ENCODE measurements at regions not wholly inside any gene's neighbourhood (a gene's known extent, or its start where the extent isn't known, plus 50 kb on each side); places are given as distances from the start of the nearest gene placed in this dataset.
A peak's percentile ranks its signal among the peaks of the same experiment; 100 is the strongest.

DNA sequence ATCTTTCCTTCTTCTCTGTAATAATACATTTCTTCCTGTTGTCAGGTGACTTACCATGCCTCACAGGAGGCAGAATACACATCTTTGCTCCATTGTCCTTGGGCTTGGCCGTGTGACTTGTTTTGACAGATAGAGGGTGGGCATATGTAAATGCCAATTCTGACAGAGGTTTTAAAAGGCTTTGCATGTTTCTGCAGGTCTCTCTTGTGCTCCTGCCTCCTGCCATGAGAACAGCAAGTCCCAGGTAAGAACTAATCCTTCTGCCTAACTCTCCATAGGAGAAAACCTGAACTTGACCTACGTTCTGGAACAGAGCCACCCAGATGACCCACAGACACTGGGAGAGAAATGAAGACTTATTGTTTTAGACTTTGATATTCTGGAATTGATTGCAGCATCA is 88.7 kb upstream of the TNFSF11 start:
- H3K36me3 ChIP-seq (replicated peaks): no peaks in the 10 kb centered on the region
- DNase-seq: no peak
- H3K4me3 ChIP-seq (ENCODE audit: low read depth, low read length): no peak overlapping the region

DNA sequence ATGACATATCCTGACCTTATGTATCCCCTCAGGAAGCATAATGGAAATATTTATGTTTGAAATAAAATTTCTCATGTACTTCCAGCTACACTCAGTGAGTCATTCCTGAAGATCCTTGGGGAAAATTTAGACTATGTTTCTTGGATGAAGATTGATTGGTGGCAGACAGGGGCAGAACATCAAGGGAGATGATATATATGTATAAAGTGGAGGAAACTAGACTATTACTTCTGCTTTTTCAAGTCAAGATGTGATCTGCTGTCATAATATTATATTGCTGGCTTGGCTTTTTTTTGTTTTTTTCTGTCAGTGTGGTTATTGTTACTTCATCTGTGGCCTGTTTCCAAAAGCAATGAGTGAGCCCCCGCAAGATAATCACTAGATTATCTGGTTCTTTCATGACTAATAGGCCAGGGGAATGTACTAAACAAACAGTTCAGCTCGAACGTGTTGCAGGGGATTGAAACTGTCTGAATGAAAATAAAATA is 87.2 kb upstream of the TNFSF11 start:
- Histone ChIP-seq H3K27ac (peak overlapping the region; percentile 95), H3K27me3 (replicated peaks) (no peaks in the 10 kb centered on the region), H3K4me3 (ENCODE audit: low read depth, low read length) (no peak overlapping the region), H3K36me3 (replicated peaks) (no peaks in the 10 kb centered on the region)
- TF ChIP-seq, protein P1, sequence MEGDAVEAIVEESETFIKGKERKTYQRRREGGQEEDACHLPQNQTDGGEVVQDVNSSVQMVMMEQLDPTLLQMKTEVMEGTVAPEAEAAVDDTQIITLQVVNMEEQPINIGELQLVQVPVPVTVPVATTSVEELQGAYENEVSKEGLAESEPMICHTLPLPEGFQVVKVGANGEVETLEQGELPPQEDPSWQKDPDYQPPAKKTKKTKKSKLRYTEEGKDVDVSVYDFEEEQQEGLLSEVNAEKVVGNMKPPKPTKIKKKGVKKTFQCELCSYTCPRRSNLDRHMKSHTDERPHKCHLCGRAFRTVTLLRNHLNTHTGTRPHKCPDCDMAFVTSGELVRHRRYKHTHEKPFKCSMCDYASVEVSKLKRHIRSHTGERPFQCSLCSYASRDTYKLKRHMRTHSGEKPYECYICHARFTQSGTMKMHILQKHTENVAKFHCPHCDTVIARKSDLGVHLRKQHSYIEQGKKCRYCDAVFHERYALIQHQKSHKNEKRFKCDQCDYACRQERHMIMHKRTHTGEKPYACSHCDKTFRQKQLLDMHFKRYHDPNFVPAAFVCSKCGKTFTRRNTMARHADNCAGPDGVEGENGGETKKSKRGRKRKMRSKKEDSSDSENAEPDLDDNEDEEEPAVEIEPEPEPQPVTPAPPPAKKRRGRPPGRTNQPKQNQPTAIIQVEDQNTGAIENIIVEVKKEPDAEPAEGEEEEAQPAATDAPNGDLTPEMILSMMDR (IDR thresholded peaks at IDR 0.05; ENCODE audit: low read depth, low read length, missing control alignments): no peak
- DNase-seq: peak; percentile 92
- in situ Hi-C loops (cut with HindIII; ENCODE audit: low pct_ligation_motif_present, low sequenced_read_pairs): no loop called here

More for the DNA sequence above, 88.7 kb upstream of the TNFSF11 start:
- in situ Hi-C loops (cut with HindIII; ENCODE audit: low pct_ligation_motif_present, low sequenced_read_pairs): no loop called here
- H3K27me3 ChIP-seq (replicated peaks): no peaks in the 10 kb centered on the region
- TF ChIP-seq, protein P1 (IDR thresholded peaks at IDR 0.05; ENCODE audit: low read depth, low read length, missing control alignments): no peak
- H3K27ac ChIP-seq: peak overlapping the region; percentile 95

DNA sequence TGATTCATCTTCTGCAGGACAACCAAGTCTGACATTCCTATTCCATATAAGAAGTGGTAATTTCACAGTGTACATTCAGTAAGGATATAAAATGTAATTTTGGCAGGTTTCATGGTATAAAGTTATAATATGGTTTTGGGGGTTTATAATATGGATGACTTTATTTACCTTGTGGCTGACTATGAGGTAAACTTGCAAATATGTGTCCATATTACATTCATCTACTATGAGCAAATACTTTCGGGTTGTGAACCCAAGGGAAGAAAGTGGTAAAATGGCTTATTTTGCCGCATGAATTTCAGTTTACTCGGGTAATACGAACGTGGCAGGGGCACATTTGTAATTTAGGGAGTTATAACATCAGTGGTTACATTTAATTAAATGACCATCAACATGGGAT is 86.7 kb upstream of the TNFSF11 start:
- TF ChIP-seq, protein P1 (IDR thresholded peaks at IDR 0.05; ENCODE audit: low read depth, low read length, missing control alignments): no peak
- peak; percentile 43 for DNase-seq
- in situ Hi-C loops (cut with HindIII; ENCODE audit: low pct_ligation_motif_present, low sequenced_read_pairs): no loop called here
- H3K27me3 ChIP-seq (replicated peaks): no peaks in the 10 kb centered on the region
- H3K27ac ChIP-seq: peak overlapping the region; percentile 95
- no peak overlapping the region for H3K4me3 ChIP-seq (ENCODE audit: low read depth, low read length)
- H3K36me3 ChIP-seq (replicated peaks): no peaks in the 10 kb centered on the region

- in situ Hi-C loops (cut with HindIII; ENCODE audit: low pct_ligation_motif_present, low sequenced_read_pairs): no loop called here
- H3K27ac ChIP-seq: no peak overlapping the region
- TF ChIP-seq, protein P1 (IDR thresholded peaks at IDR 0.05; ENCODE audit: low read depth, low read length, missing control alignments): no peak
- DNase-seq: no peak
- no peak overlapping the region for H3K4me3 ChIP-seq (ENCODE audit: low read depth, low read length)
- no peaks in the 10 kb centered on the region for H3K27me3 ChIP-seq (replicated peaks)
- no peaks in the 10 kb centered on the region for H3K36me3 ChIP-seq (replicated peaks)
Measured at GRCh38 chr13:42490676-42491075, 83.3 kb upstream of the TNFSF11 start.

DNA sequence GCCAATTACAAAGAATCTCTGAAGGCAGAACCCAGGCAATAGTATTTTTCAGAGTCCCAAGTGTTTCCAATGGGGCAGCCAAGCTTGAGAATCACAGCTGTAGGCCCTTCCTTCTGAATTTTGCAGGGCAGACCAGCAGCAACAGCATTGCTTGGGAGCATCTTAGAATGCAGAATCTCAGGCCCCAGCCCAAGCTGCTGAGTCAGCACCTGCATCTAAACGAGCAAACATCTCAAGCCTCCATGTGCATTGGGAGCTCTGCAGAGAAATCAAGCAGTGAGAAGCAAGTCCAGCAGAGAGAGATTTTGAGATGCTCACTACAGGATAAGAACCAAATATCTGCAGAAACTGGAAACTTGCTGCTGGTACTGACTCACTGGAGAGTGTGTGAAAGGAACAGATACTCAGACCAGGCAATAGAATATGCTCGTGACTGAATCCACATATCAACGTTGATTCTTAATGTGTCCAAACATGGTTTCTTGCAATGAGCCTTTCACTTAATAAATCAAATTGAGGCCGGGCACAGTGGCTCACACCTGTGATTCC is 81.5 kb upstream of the TNFSF11 start:
- in situ Hi-C loops (cut with HindIII; ENCODE audit: low pct_ligation_motif_present, low sequenced_read_pairs): no loop called here
- no peak for DNase-seq
- Histone ChIP-seq H3K27ac (no peak overlapping the region), H3K36me3 (replicated peaks) (no peaks in the 10 kb centered on the region), H3K27me3 (replicated peaks) (no peaks in the 10 kb centered on the region), H3K4me3 (ENCODE audit: low read depth, low read length) (no peak overlapping the region)
- TF ChIP-seq, protein P1 (IDR thresholded peaks at IDR 0.05; ENCODE audit: low read depth, low read length, missing control alignments): no peak

DNA sequence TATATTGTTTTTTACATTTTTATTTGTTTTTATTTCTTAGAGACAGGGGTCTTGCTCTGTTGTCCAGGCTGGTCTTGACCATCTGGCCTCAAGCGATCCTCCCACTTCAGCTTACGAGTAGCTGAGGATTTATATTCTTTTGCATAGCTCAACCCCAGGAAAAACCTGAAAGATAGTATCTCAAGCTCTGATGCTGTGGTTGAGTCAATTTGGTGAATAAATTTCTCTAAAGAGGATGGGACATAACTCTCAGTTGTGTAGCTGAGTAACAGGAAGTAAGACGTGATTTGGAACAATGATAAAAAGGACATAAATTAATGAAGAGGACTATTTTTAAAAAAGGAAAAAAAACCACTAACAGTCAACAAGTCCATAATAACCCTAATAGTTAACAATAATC is 79.8 kb upstream of the TNFSF11 start:
- no peaks in the 10 kb centered on the region for H3K27me3 ChIP-seq (replicated peaks)
- peak overlapping the region; percentile 64 for H3K27ac ChIP-seq
- DNase-seq: no peak
- TF ChIP-seq, protein P1 (IDR thresholded peaks at IDR 0.05; ENCODE audit: low read depth, low read length, missing control alignments): no peak
- in situ Hi-C loops (cut with HindIII; ENCODE audit: low pct_ligation_motif_present, low sequenced_read_pairs): no loop called here
- H3K36me3 ChIP-seq (replicated peaks): no peaks in the 10 kb centered on the region
- no peak overlapping the region for H3K4me3 ChIP-seq (ENCODE audit: low read depth, low read length)

Data from brain microvascular endothelial cell (primary cell).